Chondrocyte (in vitro differentiated cells): ENCODE measurements at regions not wholly inside any gene's neighbourhood (a gene's known extent, or its start where the extent isn't known, plus 50 kb on each side); places are given as distances from the start of the nearest gene placed in this dataset.

Experiments
- DNase-seq: peaks from one replicate; pipeline ENCODE4 v3.0.0; 2021; ENCODE audit warnings: mixed read lengths, low spot score
- H3K27ac Mint-ChIP-seq: one replicate; pipeline ENCODE4 v1.8.0; 2021; ENCODE audit warnings: mild to moderate bottlenecking, moderate library complexity, mixed read lengths; ENCODE audit not compliant: unreplicated experiment
- H3K27me3 Mint-ChIP-seq: 2 replicates; pipeline ENCODE4 v1.8.0; 2021; ENCODE audit warnings: low read depth, mixed read lengths
- H3K36me3 Mint-ChIP-seq: 2 replicates; pipeline ENCODE4 v1.8.0; 2021; ENCODE audit warnings: low read depth, mixed read lengths
- H3K4me1 Mint-ChIP-seq: 2 replicates; pipeline ENCODE4 v1.8.0; 2021; ENCODE audit warnings: low read depth, mild to moderate bottlenecking, mixed read lengths
- H3K4me3 Mint-ChIP-seq: one replicate; pipeline ENCODE4 v1.8.0; 2021; ENCODE audit warnings: mild to moderate bottlenecking, moderate library complexity, mixed read lengths; ENCODE audit not compliant: unreplicated experiment
- H3K9me3 Mint-ChIP-seq: 2 replicates; pipeline ENCODE4 v1.8.0; 2021; ENCODE audit warnings: low read depth, mixed read lengths
- TF ChIP-seq, protein P1 (sequence below): fragments of 200-600 bp; sonication (generic); IDR thresholded peaks from 2 replicates; pipeline ENCODE4 v1.5.0; 2021; ENCODE audit warnings: antibody characterized with exemption, mild to moderate bottlenecking, moderate library complexity

DNA sequence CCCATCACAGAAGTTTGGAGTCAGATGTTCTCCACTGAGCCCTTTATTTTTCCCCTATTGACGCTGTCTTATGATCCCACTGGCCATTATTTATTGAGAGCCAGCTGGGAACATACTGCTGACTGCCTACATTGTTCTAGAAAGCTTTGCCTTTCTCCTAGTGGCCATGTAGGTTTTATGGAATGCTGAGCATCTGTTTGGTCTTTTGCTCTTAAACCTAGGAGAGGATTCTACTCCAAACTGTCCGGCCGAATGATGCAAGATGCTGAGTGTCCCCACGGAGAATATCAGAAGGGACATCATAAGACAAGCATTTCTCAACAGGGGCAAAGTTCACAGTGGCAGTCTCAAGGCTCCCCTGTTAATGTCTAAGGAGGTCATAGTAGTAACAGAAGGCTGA lies 171.4 kb downstream of the ARRDC4 start:
- Mint-ChIP-seq H3K27me3 (no peaks in the 10 kb centered on the region), H3K4me3 (no peak overlapping the region), H3K4me1 (peaks cover 2% of the 10 kb centered on the region), H3K27ac (no peak overlapping the region), H3K36me3 (no peaks in the 10 kb centered on the region), H3K9me3 (no peaks in the 10 kb centered on the region)
- no peak for DNase-seq
- TF ChIP-seq, protein P1, sequence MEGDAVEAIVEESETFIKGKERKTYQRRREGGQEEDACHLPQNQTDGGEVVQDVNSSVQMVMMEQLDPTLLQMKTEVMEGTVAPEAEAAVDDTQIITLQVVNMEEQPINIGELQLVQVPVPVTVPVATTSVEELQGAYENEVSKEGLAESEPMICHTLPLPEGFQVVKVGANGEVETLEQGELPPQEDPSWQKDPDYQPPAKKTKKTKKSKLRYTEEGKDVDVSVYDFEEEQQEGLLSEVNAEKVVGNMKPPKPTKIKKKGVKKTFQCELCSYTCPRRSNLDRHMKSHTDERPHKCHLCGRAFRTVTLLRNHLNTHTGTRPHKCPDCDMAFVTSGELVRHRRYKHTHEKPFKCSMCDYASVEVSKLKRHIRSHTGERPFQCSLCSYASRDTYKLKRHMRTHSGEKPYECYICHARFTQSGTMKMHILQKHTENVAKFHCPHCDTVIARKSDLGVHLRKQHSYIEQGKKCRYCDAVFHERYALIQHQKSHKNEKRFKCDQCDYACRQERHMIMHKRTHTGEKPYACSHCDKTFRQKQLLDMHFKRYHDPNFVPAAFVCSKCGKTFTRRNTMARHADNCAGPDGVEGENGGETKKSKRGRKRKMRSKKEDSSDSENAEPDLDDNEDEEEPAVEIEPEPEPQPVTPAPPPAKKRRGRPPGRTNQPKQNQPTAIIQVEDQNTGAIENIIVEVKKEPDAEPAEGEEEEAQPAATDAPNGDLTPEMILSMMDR: no peak

DNA sequence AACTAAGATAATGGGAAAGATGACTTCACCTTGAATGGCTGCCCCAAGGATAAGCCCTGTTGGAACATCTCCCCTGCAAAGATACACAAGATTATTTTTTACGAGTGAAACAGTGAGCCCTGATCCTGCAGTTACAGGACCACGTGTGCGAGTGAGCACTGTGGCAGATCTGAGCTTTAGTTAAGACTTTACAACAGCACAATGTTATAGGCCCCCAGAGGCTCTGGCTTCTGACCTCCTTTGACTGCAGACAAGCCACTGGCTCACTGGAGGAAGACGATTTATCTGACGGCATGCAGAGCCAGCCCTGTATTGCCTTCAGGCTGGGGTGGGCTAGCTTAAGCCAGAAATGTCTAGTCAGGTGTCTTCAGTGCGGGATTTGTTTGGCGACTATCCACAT lies 174.4 kb downstream of the ARRDC4 start:
- H3K27me3 Mint-ChIP-seq: no peaks in the 10 kb centered on the region
- H3K9me3 Mint-ChIP-seq: no peaks in the 10 kb centered on the region
- H3K4me3 Mint-ChIP-seq: no peak overlapping the region
- H3K27ac Mint-ChIP-seq: no peak overlapping the region
- no peaks in the 10 kb centered on the region for H3K4me1 Mint-ChIP-seq
- DNase-seq: no peak
- TF ChIP-seq, protein P1: no peak
- H3K36me3 Mint-ChIP-seq: no peaks in the 10 kb centered on the region

DNA sequence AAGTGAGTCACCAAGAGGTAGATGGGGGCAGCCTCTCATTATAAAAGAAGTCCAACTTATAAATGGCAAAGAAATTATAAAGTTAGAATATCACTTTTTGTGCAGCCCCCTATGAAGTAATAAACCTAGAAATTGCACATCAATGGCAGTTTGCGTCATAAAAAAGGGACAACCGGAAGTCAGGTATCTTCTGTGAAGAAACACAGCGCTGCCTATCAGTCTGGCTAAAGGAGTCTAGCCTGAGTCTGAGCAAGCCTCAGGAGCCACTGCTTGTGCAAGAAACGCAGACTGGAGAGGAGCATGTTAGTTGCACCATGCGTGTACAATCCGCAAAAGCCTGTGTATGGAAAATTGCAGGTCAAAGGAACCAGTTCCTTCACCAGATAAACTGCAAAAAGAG lies 178.4 kb downstream of the ARRDC4 start:
- no peaks in the 10 kb centered on the region for H3K9me3 Mint-ChIP-seq
- H3K27me3 Mint-ChIP-seq: no peaks in the 10 kb centered on the region
- DNase-seq: no peak
- H3K27ac Mint-ChIP-seq: no peak overlapping the region
- H3K36me3 Mint-ChIP-seq: no peaks in the 10 kb centered on the region
- TF ChIP-seq, protein P1: no peak
- H3K4me1 Mint-ChIP-seq: no peaks in the 10 kb centered on the region
- no peak overlapping the region for H3K4me3 Mint-ChIP-seq

DNA sequence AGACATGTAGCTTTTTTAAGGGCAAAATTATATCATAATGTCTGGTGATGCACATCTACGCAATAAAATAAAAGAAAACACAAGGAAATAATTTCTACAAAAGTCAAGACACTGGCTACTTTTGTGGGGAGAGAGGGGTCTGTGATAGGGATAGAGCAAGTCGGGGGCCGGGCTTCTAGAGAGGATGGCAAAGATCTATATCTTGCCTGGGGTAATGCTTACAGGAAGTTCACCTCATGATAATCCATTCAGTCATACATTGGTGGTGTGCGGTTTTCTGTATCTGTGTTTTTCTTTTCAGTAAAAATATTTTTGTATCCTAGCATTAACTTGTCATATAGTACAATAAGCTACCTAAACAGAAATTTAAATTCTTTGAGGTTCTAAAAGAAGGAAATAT lies 178.8 kb downstream of the ARRDC4 start:
- no peak overlapping the region for H3K4me3 Mint-ChIP-seq

DNA sequence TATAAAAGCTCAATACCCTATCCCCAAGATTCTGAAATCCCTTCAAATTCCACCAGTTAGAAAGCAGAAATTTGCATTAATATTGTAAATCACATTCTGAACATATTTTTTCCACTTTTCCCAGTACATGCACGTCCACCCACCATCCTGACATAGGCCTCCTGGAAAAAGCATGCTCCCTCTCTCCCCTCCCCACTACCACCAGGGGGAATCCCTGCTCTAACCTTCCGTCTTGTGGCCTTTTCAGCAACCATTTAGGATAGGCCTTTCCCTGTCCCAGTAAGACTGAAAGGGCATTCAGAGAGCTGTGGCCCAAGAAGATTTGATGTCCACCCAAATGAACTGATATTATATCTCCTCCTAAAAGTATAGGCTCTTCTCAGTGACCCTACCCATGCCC lies 182.1 kb downstream of the ARRDC4 start:
- TF ChIP-seq, protein P1: no peak
- Mint-ChIP-seq H3K27me3 (no peaks in the 10 kb centered on the region), H3K4me3 (no peak overlapping the region), H3K4me1 (no peaks in the 10 kb centered on the region), H3K9me3 (no peaks in the 10 kb centered on the region), H3K27ac (no peak overlapping the region), H3K36me3 (no peaks in the 10 kb centered on the region)
- no peak for DNase-seq

More for the DNA sequence above, 178.8 kb downstream of the ARRDC4 start:
- TF ChIP-seq, protein P1: no peak
- Mint-ChIP-seq H3K9me3 (no peaks in the 10 kb centered on the region), H3K27ac (no peak overlapping the region), H3K27me3 (no peaks in the 10 kb centered on the region), H3K4me1 (no peaks in the 10 kb centered on the region), H3K36me3 (no peaks in the 10 kb centered on the region)
- DNase-seq: no peak
